Hepatocyte (in vitro differentiated cells): ENCODE measurements at regions not wholly inside any gene's neighbourhood (a gene's known extent, or its start where the extent isn't known, plus 50 kb on each side); places are given as distances from the start of the nearest gene placed in this dataset.

ENCODE experiments used
- EZH2 ChIP-seq: fragments of 200-600 bp; sonication (generic); IDR thresholded peaks from 2 replicates; pipeline ENCODE4 v1.6.1; 2016; ENCODE audit warnings: antibody characterized with exemption, mild to moderate bottlenecking, borderline replicate concordance
- TF ChIP-seq, protein P1 (sequence below): fragments of 200-600 bp; sonication (generic); IDR thresholded peaks from 2 replicates; pipeline ENCODE4 v1.5.1; 2016; ENCODE audit warnings: antibody characterized with exemption, mild to moderate bottlenecking; ENCODE audit not compliant: poor library complexity

DNA sequence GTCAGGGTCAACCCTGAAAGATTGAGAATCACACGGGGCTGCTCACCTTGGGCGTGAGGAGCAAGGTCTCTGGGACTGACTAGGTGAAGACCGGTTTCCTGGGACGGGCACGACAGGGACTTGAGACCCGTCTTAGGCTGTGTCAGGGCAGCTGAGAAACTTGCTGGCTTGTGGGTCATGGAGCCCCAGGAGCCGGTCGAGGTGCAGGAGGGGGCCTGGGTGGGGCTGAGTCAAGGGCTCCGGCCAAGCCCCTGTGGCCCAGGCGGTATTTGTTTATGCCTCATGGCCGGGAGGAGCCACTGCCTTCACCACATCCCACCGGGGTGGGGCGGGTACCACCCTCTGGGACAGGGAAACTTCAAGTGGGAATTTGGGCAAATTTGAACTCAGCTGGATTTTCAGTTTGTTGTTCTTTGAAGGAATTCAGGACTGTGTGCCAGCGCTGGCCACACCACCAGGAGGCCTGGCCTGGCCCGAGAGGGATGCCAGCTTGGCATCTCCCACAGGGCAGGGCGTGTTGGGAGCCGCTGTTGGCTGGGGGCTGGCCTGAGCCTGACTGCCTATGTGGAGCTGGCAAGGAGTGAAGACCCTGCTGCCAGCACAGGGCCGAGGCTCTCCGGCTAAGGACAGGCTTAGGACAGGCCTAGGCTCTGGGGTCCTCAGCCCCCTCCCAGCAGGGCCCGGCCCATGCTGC, 116.1 kb downstream of the METRNL start:
- TF ChIP-seq, protein P1, sequence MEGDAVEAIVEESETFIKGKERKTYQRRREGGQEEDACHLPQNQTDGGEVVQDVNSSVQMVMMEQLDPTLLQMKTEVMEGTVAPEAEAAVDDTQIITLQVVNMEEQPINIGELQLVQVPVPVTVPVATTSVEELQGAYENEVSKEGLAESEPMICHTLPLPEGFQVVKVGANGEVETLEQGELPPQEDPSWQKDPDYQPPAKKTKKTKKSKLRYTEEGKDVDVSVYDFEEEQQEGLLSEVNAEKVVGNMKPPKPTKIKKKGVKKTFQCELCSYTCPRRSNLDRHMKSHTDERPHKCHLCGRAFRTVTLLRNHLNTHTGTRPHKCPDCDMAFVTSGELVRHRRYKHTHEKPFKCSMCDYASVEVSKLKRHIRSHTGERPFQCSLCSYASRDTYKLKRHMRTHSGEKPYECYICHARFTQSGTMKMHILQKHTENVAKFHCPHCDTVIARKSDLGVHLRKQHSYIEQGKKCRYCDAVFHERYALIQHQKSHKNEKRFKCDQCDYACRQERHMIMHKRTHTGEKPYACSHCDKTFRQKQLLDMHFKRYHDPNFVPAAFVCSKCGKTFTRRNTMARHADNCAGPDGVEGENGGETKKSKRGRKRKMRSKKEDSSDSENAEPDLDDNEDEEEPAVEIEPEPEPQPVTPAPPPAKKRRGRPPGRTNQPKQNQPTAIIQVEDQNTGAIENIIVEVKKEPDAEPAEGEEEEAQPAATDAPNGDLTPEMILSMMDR: no peak
- TF ChIP-seq EZH2: no peak
